Stimulated activated CD8-positive, alpha-beta memory T cell treated with anti-CD3 and anti-CD28 coated beads, Interleukin-12 subunit alpha, Interleukin-12 subunit beta, amount 100 ng/mL, for 1 hour (primary cell): ENCODE measurements at regions not wholly inside any gene's neighbourhood (a gene's known extent, or its start where the extent isn't known, plus 50 kb on each side); places are given as distances from the start of the nearest gene placed in this dataset.

ENCODE experiments used
- DNase-seq: peaks from one replicate; pipeline ENCODE4 v3.0.0-alpha.2; 2020; ENCODE audit warnings: low read depth

- DNase-seq, result no peak
These were observed 232.3 kb upstream of the PMFBP1 start for GRCh38 chr16:72404299-72404698.

- no peak for DNase-seq
These were observed 229.1 kb upstream of the PMFBP1 start for GRCh38 chr16:72401084-72401361.

DNA sequence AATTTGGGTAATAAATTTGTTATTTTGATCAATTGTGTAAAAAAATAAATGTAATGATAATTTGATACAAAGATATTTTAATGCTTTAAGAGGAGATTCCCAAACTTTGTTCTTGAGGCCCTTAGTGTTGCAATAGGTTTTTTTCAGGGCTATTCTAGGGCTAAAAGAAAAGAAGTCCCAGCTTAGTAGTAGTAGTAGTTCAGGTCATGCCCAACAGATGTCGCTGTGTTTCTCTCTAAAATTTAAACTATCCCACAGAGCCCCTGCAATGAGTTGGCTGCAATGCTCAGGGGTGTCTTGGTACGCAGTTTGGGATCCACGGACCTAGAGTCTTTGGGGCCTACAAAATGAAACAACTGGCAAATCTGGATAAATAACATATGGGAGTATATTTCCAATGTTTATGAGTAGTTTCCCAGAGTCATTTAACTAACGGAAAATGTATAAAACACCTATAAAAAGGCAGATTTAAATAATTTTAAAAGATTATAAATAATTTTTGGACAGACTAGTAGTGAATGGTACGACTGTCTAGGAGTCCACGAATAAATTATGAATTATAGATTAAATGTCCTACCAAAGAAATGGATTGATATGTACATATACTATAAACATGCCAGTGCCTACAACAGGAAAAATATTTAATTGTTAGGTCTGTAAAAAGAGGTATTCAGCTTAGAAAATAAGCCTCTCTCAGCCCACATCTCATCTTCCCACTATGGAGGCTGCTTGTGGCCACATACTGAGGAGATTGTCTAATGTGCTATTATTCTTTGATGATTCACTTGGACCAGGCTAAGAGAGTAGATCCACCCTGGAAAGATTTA, 228.5 kb upstream of the PMFBP1 start:
- DNase-seq, result no peak

DNA sequence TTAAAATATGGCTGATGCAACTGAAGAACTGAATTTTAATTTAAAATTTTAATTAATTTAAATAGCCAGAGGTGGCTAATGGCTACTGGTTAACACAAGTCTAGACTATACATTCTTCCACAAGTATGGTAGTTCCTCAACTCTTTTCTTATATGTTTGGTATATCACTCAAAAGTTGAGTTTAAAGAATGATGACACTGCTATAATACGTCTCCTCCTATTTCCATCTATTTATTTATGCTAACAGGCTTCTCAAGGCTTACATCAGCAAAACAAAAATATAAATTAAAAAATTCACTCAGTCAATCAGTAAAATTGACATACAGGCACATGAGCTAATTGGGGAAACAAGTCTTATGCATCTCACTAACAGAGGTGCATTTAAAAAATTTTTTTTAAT, 227.9 kb upstream of the PMFBP1 start:
- no peak for DNase-seq

DNA sequence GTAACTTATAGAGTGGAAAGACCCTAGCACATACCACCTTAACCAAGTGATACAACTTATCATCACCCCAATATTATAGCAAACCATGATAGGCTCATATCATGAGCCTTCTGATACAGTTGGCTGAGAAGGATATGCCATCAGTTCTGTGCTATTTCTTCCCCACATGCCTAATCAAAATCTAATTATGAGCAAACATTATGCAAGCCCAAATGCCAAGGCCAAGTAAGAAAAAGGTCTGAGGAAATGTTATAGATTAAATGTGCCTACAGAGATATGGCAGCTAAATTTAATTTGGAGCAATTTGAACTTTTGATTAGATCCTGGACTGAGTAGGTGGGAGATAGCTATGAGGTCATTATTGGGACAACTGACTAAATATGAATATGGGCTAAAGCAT, 225.9 kb upstream of the PMFBP1 start:
- no peak for DNase-seq

DNA sequence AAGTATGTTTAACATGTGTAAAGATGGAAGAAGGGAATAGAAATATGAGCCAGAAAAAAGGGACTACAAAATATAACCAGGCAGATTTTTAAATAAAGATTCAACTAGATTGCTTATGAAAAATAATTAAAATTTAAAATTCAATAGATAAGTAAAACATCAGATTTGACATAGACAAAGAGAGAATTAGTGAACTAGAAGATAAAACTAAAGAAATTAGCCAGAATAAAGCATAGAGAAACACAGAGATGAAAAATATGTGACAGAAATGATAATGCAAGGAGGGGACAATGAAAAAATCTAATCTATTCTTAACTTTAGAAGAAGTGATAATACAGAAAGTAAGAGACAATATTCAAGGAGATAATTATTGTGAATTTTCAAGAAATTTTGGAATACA, 222.6 kb upstream of the PMFBP1 start:
- DNase-seq, result no peak

DNA sequence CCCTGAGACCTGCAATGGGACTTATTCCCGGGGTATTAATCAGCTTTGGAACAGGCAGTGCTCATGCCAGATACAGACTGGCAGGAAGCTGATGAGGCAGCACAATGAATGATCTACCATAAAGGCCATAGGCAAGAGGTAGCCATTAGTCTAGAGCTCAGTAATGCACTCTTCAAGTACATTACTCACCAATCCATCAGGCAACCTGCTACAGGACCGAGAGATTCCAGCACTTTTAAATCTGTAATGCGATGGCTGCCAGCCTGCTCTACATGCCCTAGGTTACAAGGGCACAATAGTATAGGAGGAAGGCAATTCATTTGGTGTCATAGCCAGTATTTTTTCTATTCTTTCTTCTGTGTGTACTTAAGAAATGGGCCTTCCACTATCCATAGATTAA, 217.8 kb upstream of the PMFBP1 start:
- no peak for DNase-seq

GRCh38 chr16:72388007-72388406, 216.1 kb upstream of the PMFBP1 start:
- DNase-seq, result no peak

DNA sequence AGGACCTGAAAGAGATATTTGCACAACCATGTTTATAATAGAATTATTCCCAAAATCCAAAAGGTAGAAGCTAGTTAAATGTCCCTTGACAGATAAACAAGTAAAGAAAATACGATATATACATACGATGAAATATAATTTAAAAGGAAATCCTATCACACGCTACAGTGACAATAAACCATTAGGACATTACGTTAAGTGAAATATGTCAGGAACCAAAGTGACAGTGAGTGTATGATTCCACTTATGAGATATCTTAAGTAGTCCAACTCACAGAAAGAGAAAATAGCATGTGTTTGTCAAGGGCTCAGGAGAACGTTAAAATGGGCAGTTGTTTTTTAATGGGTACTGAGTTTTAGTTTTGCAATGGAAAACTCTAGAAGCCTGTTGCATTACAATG, 212.7 kb upstream of the PMFBP1 start:
- DNase-seq, result no peak

DNA sequence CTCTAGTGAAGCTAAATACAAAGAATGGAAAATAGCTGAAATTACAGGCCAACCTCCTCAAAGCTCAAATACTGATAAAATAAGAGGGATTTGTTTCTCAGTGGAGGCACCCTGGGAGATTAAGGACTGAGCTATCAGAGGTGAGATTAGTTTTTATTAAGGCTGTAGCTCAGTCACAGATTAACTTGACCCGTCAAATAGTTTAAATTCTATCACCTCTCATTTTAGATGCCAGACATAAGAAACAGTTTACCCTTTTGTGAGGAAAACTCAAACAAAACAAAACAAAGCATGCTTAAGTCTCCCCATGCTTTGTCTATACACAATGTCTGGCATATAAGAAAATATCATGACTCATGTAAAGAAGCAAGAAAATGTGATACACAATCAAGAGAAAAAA, 208.3 kb upstream of the PMFBP1 start:
- DNase-seq, result no peak

- DNase-seq, result no peak
These were observed 201.2 kb upstream of the PMFBP1 start for GRCh38 chr16:72373201-72373600.

- DNase-seq, result no peak
These were observed 200.4 kb upstream of the PMFBP1 start for GRCh38 chr16:72372087-72373045.

- no peak for DNase-seq
These were observed 199.5 kb upstream of the PMFBP1 start for GRCh38 chr16:72371307-72372086.

- DNase-seq, result no peak
These were observed 197.3 kb upstream of the PMFBP1 start for GRCh38 chr16:72369274-72369673.

DNA sequence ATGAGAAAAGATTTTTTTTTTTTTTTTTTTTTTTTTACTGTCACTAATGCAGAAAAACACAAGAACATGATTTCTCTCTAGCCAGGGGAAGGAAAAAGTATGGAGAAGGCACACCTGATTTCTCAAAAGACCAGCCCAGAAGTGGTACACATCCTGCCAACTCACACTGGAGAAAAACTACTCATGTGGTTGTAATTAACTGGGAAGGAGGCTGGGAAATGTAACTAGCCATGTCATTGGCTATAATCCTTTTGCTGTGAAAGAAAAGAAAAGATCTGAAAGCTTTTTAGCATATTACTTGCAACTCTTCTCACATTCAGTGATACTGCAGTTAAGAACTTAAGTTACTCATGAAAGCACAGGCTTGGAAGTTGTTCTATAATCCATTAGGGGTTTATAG, 195.9 kb upstream of the PMFBP1 start:
- no peak for DNase-seq

GRCh38 chr16:72362973-72363372, 191.0 kb upstream of the PMFBP1 start:
- no peak for DNase-seq

DNA sequence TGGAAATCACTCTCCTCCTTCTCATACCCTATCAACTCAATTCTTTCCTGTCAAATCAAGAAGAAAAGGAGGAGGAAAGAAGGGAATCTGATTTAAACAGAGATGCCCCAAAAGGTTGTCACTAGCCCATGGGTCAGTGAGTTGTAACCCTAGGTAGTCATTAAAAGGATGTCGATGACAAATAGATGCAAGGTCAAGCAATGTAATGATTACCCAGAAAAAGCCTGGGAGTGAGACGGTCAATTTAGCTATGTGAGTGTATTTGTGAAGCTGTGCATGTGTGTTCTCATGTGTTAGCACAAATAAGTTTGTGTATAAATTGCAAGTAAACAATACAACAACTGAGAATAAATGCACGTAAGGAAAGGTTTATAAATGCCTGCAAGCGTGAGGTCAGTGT, 190.5 kb upstream of the PMFBP1 start:
- no peak for DNase-seq

DNA sequence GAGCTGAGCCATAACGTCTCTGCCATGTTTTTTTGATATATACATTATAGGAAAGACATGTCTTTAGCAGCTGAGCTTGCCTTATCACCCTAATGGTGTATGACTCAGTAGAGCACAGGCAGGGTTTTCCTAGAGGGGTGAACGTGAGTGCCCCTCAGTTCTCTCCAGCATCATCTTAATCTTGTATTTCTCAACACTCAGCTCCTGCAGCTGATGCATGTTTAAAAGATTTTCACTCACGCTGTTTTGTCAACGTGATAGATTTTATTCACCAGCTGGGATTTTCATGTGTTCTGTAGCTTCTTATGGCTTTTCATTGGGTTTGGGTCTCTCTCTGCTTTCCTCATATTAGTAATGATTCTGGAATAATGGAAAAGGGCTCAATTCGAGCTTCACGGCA, 186.0 kb upstream of the PMFBP1 start:
- no peak for DNase-seq

- no peak for DNase-seq
These were observed 183.6 kb upstream of the PMFBP1 start for GRCh38 chr16:72355561-72355960.

DNA sequence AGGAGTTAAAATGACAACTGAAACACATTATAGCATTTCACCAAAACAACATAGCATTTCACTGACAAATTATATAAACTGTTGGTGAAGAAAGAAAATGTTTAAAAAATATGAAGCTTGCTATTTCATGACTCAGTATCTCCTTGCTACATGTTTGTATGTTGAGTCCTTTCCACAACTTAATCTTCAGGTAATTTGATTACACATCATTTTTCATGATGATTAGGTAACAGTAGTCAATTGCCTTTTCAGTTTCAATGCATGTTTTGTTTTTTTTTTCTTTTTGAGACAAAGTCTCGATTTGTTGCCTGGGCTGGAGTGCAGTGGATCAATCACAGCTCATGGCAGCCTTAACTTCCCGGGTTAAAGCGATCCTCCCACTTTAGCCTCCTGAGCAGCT, 177.8 kb upstream of the PMFBP1 start:
- no peak for DNase-seq

GRCh38 chr16:72332926-72333325, 161.0 kb upstream of the PMFBP1 start:
- DNase-seq, result no peak

GRCh38 chr16:72324578-72324977, 152.6 kb upstream of the PMFBP1 start:
- DNase-seq, result no peak

GRCh38 chr16:72317446-72317845, 145.5 kb upstream of the PMFBP1 start:
- no peak for DNase-seq
